Upper lobe of left lung (tissue), 6 donors: ENCODE measurements at regions not wholly inside any gene's neighbourhood (a gene's known extent, or its start where the extent isn't known, plus 50 kb on each side); places are given as distances from the start of the nearest gene placed in this dataset.
"Not testable (repeated sequence)": the region's sequence is repeated elsewhere in the genome, so short reads cannot be mapped to it uniquely, and the experiment has no call there.

Source experiments
- ATAC-seq, 2 donors: fragments of 200-7000 bp; cut with Tn5 transposase; one replicate each; pipeline ENCODE4 v1.9.1; 2022; ENCODE audit warnings: mild to moderate bottlenecking in 2 of 2, moderate library complexity in 2 of 2; ENCODE audit not compliant: low FRiP score in 2 of 2
- DNase-seq, 2 donors: peaks; one replicate each; pipeline ENCODE4 v3.0.0-alpha.2; 2019 to 2020
- H3K27ac ChIP-seq, 4 donors: fragments of 200-600 bp; sonication (generic); one replicate each; pipeline ENCODE4 v1.5.1; 2016 to 2019
- H3K27me3 ChIP-seq, 4 donors: fragments of 200-600 bp; sonication (generic); one replicate each; pipeline ENCODE4 v1.5.1; 2017 to 2019
- H3K36me3 ChIP-seq, 4 donors: fragments of 200-600 bp; sonication (generic); one replicate each; pipeline ENCODE4 v1.5.1; 2016 to 2019
- H3K4me1 ChIP-seq, 4 donors: fragments of 200-600 bp; sonication (generic); one replicate each; pipeline ENCODE4 v1.5.1; 2018 to 2019
- H3K4me3 ChIP-seq, 4 donors: fragments of 200-600 bp; sonication (generic); one replicate each; pipeline ENCODE4 v1.5.1; 2017 to 2019; ENCODE audit warnings: mild to moderate bottlenecking in 2 of 4, moderate library complexity in 1 of 4
- H3K9me3 ChIP-seq, 4 donors: fragments of 200-600 bp; sonication (generic); one replicate each; pipeline ENCODE4 v1.5.1; 2018 to 2019
- CTCF ChIP-seq, 6 experiments: fragments of 450-650 bp in 4 of 6; fragments of 200-600 bp in 2 of 6; sonication (generic) in 2 of 6; IDR thresholded peaks; one replicate each; pipeline ENCODE4 v1.5.1; 2016 to 2019; ENCODE audit warnings: antibody characterized with exemption in 6 of 6
- EP300 ChIP-seq, 4 donors: sonication (generic); formaldehyde crosslinking; IDR thresholded peaks; one replicate each; pipeline ENCODE4 v1.5.1; 2017; ENCODE audit warnings: antibody characterized with exemption in 4 of 4, control low read depth in 2 of 4
- POLR2A ChIP-seq, 4 donors: fragments of 450-650 bp; IDR thresholded peaks; one replicate each; pipeline ENCODE4 v1.5.1; 2016 to 2017; ENCODE audit warnings: antibody characterized with exemption in 4 of 4, mild to moderate bottlenecking in 2 of 4
- POLR2AphosphoS5 ChIP-seq, 2 donors: sonication (generic); formaldehyde crosslinking; IDR thresholded peaks; one replicate each; pipeline ENCODE4 v1.5.1; 2017; ENCODE audit warnings: antibody characterized with exemption in 2 of 2
- WGBS, 2 donors: methylation state at CpG; one replicate each; pipeline ENCODE4 v1.1.5; 2017 to 2018; 5-methylcytosine and 5-hydroxymethylcytosine counted together
- donor health status: DM: no; HTN: no; CAD: no; lungs with moderate emphysema.
- donor health status: DM: no; HTN: yes; CAD: no; lungs with severe emphysema.

- Histone ChIP-seq H3K4me1 (peaks cover 0 to 4% (median 1%) of the 10 kb centered on the region in 4 donors), H3K27me3 (no peaks in the 10 kb centered on the region), H3K27ac (no peak overlapping the region), H3K36me3 (no peaks in the 10 kb centered on the region), H3K9me3 (no peaks in the 10 kb centered on the region), H3K4me3 (no peak overlapping the region)
- ATAC-seq (no peak), DNase-seq (no peak)
- TF ChIP-seq EP300 (IDR thresholded peaks at IDR 0.05) (no peak), CTCF (IDR thresholded peaks at IDR 0.05) (no peak), POLR2AphosphoS5 (IDR thresholded peaks at IDR 0.05) (no peak), POLR2A (IDR thresholded peaks at IDR 0.05) (no peak)
- WGBS, 2 donors: 81 to 95% methylated on average over 4 of the region's 4 CpGs
Measured at GRCh38 chr12:68397566-68398158, 65.5 kb upstream of the MDM1 start.

GRCh38 chr12:68398689-68399088 is 66.5 kb upstream of the MDM1 start:
- H3K36me3 ChIP-seq, DNase-seq, H3K4me1 ChIP-seq, H3K4me3 ChIP-seq, ATAC-seq, H3K27me3 ChIP-seq, H3K27ac ChIP-seq, H3K9me3 ChIP-seq: not testable (repeated sequence)
- WGBS, 2 donors: 99 to 100% methylated on average over 2 to 6 of the region's 6 CpGs

GRCh38 chr12:68400226-68400829 is 68.2 kb upstream of the MDM1 start:
- no peak for DNase-seq
- peak overlapping the region in 2 of 4 donors; percentile 23 to 54 for H3K27ac ChIP-seq

GRCh38 chr12:68402422-68402821 is 70.3 kb upstream of the MDM1 start:
- H3K27me3 ChIP-seq: no peaks in the 10 kb centered on the region
- DNase-seq: no peak

More at GRCh38 chr12:68400226-68400829, 68.2 kb upstream of the MDM1 start:
- no peaks in the 10 kb centered on the region for H3K9me3 ChIP-seq
- H3K4me3 ChIP-seq: no peak overlapping the region
- no peak for TF ChIP-seq CTCF (IDR thresholded peaks at IDR 0.05)
- no peak for TF ChIP-seq EP300 (IDR thresholded peaks at IDR 0.05)
- TF ChIP-seq POLR2A (IDR thresholded peaks at IDR 0.05): no peak
- no peak for TF ChIP-seq POLR2AphosphoS5 (IDR thresholded peaks at IDR 0.05)
- ATAC-seq: no peak
- H3K27me3 ChIP-seq: no peaks in the 10 kb centered on the region
- 51 to 52% methylated on average over 5 of the region's 5 CpGs for WGBS, 2 donors
- H3K4me1 ChIP-seq: peaks cover 5 to 13% (median 7%) of the 10 kb centered on the region in 4 donors
- H3K36me3 ChIP-seq: no peaks in the 10 kb centered on the region

GRCh38 chr12:68403296-68403695 is 71.1 kb upstream of the MDM1 start:
- Histone ChIP-seq H3K27ac (no peak overlapping the region), H3K27me3 (no peaks in the 10 kb centered on the region), H3K4me1 (peaks cover 20 to 31% (median 24%) of the 10 kb centered on the region in 4 donors), H3K36me3 (no peaks in the 10 kb centered on the region), H3K9me3 (no peaks in the 10 kb centered on the region), H3K4me3 (no peak overlapping the region)
- no peak for ATAC-seq
- TF ChIP-seq CTCF (IDR thresholded peaks at IDR 0.05): no peak
- 63 to 84% methylated on average over 1 of the region's 1 CpG for WGBS, 2 donors
- DNase-seq: no peak

More at GRCh38 chr12:68402422-68402821, 70.3 kb upstream of the MDM1 start:
- Histone ChIP-seq H3K9me3 (no peaks in the 10 kb centered on the region), H3K4me3 (no peak overlapping the region), H3K27ac (no peak overlapping the region), H3K36me3 (no peaks in the 10 kb centered on the region), H3K4me1 (peaks cover 20 to 31% (median 24%) of the 10 kb centered on the region in 4 donors)
- no peak for ATAC-seq
- TF ChIP-seq CTCF (IDR thresholded peaks at IDR 0.05) (no peak), POLR2AphosphoS5 (IDR thresholded peaks at IDR 0.05) (no peak), POLR2A (IDR thresholded peaks at IDR 0.05) (no peak)
- WGBS, 2 donors: 95% methylated on average over 2 of the region's 2 CpGs; no CpG with 5 or more reads in 1 of the 2 donors
